A673 (cell line): ENCODE measurements at regions not wholly inside any gene's neighbourhood (a gene's known extent, or its start where the extent isn't known, plus 50 kb on each side); places are given as distances from the start of the nearest gene placed in this dataset.

Experiments
- BruUV-seq: library from RNA; stranded (reverse); fragments of 400-500 nt; replicated peaks from 2 replicates; lab custom pipeline; 2021; lab: Mats Ljungman, UMichigan
- CTCF ChIA-PET: fragments of 300-600 bp; sonication (Branson Sonifier 250); formaldehyde crosslinking; loops from one replicate; lab custom pipeline; 2022; ENCODE audit warnings: antibody characterized with exemption; lab: Charles Lee
- POLR2A ChIA-PET: fragments of 300-600 bp; sonication (Branson Sonifier 250); formaldehyde crosslinking; loops from one replicate; lab custom pipeline; 2022; ENCODE audit warnings: antibody characterized with exemption; ENCODE audit not compliant: low non-redundant PET; lab: Charles Lee
- DNase-seq: peaks from one replicate; pipeline ENCODE4 v3.0.0-alpha.2; 2015; ENCODE audit warnings: low spot score
- H3K27ac ChIP-seq: fragments of 200-600 bp; sonication (generic); 2 replicates; pipeline ENCODE4 v1.5.1; 2016; ENCODE audit warnings: mixed run types, low read depth, mild to moderate bottlenecking, mixed read lengths, antibody characterized with exemption, low read length; ENCODE audit not compliant: poor library complexity, severe bottlenecking
- H3K27me3 ChIP-seq: fragments of 200-600 bp; sonication (generic); replicated peaks from 2 replicates; pipeline ENCODE4 v1.6.1; 2017; ENCODE audit warnings: mixed run types, low read depth, mild to moderate bottlenecking, mixed read lengths, antibody characterized with exemption, low read length; ENCODE audit not compliant: insufficient read depth, poor library complexity
- H3K36me3 ChIP-seq: fragments of 200-600 bp; sonication (generic); 2 replicates; pipeline ENCODE4 v1.6.1; 2016; ENCODE audit warnings: mixed run types, mild to moderate bottlenecking, mixed read lengths, antibody characterized with exemption, low read length; ENCODE audit not compliant: insufficient read depth, poor library complexity, severe bottlenecking
- H3K4me1 ChIP-seq: fragments of 200-600 bp; sonication (generic); 2 replicates; pipeline ENCODE4 v1.6.1; 2017; ENCODE audit warnings: mixed run types, mild to moderate bottlenecking, mixed read lengths, antibody characterized with exemption, low read length; ENCODE audit not compliant: insufficient read depth, poor library complexity, severe bottlenecking
- H3K4me3 ChIP-seq: fragments of 200-600 bp; sonication (generic); 2 replicates; pipeline ENCODE4 v1.5.1; 2016; ENCODE audit warnings: low read depth, mixed run types, mild to moderate bottlenecking, mixed read lengths, low read length; ENCODE audit not compliant: poor library complexity, severe bottlenecking
- H3K9me3 ChIP-seq: fragments of 200-600 bp; sonication (generic); 2 replicates; pipeline ENCODE4 v1.6.1; 2016; ENCODE audit warnings: mixed run types, low read depth, mild to moderate bottlenecking, mixed read lengths, antibody characterized with exemption, low read length; ENCODE audit not compliant: poor library complexity, severe bottlenecking
- EZH2 ChIP-seq: fragments of 200-600 bp; sonication (generic); IDR thresholded peaks from 2 replicates; pipeline ENCODE4 v1.6.1; 2017; ENCODE audit warnings: borderline replicate concordance, low read depth, mild to moderate bottlenecking, mixed read lengths, antibody characterized with exemption, low read length; ENCODE audit not compliant: poor library complexity, severe bottlenecking
- intact Hi-C: fragments of 100-400 bp; cut with micrococcal nuclease; formaldehyde crosslinking; loops from one replicate; pipeline ENCODE4 v1.10.0; 2022; ENCODE audit not compliant: unreplicated experiment
- TF ChIP-seq, protein P1 (sequence below): fragments of 300-800, 200-600 bp; sonication (generic); conservative IDR thresholded peaks from 2 replicates; pipeline ENCODE4 v1.5.1; 2017; ENCODE audit warnings: low read depth, mild to moderate bottlenecking, antibody characterized with exemption, low read length, moderate library complexity, mixed read lengths

- no TSS peak for BruUV-seq
- TF ChIP-seq EZH2, result no peak
- TF ChIP-seq, protein P1, sequence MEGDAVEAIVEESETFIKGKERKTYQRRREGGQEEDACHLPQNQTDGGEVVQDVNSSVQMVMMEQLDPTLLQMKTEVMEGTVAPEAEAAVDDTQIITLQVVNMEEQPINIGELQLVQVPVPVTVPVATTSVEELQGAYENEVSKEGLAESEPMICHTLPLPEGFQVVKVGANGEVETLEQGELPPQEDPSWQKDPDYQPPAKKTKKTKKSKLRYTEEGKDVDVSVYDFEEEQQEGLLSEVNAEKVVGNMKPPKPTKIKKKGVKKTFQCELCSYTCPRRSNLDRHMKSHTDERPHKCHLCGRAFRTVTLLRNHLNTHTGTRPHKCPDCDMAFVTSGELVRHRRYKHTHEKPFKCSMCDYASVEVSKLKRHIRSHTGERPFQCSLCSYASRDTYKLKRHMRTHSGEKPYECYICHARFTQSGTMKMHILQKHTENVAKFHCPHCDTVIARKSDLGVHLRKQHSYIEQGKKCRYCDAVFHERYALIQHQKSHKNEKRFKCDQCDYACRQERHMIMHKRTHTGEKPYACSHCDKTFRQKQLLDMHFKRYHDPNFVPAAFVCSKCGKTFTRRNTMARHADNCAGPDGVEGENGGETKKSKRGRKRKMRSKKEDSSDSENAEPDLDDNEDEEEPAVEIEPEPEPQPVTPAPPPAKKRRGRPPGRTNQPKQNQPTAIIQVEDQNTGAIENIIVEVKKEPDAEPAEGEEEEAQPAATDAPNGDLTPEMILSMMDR, result no peak
- POLR2A ChIA-PET, result no interaction called here
- no peaks in the 10 kb centered on the region for H3K4me1 ChIP-seq
- no peaks in the 10 kb centered on the region for H3K27me3 ChIP-seq
- no peak for DNase-seq
- CTCF ChIA-PET, result no interaction called here
- H3K9me3 ChIP-seq, result no peaks in the 10 kb centered on the region
- H3K4me3 ChIP-seq, result no peak overlapping the region
- H3K27ac ChIP-seq, result no peak overlapping the region
- H3K36me3 ChIP-seq, result no peaks in the 10 kb centered on the region
- intact Hi-C loops, result no loop called here
Measured at GRCh38 chr6:71490876-71491275, 202.3 kb downstream of the OGFRL1 start.

- ChIA-PET CTCF (no interaction called here), POLR2A (no interaction called here)
- H3K27ac ChIP-seq, result no peak overlapping the region
- H3K4me1 ChIP-seq, result no peaks in the 10 kb centered on the region
- no peaks in the 10 kb centered on the region for H3K36me3 ChIP-seq
- H3K4me3 ChIP-seq, result no peak overlapping the region
- no TSS peak for BruUV-seq
- no peak for TF ChIP-seq EZH2
- TF ChIP-seq, protein P1, result no peak
- no peak for DNase-seq
- H3K27me3 ChIP-seq, result no peaks in the 10 kb centered on the region
- H3K9me3 ChIP-seq, result no peaks in the 10 kb centered on the region
- intact Hi-C loops, result no loop called here
Measured at GRCh38 chr6:71491844-71492243, 203.2 kb downstream of the OGFRL1 start.

- DNase-seq, result no peak
- no TSS peak for BruUV-seq
- TF ChIP-seq, protein P1, result no peak
- TF ChIP-seq EZH2, result no peak
- POLR2A ChIA-PET, result no interaction called here
- no peaks in the 10 kb centered on the region for H3K36me3 ChIP-seq
- no peaks in the 10 kb centered on the region for H3K9me3 ChIP-seq
- intact Hi-C loops, result no loop called here
- CTCF ChIA-PET, result no interaction called here
- H3K4me1 ChIP-seq, result no peaks in the 10 kb centered on the region
- H3K27ac ChIP-seq, result no peak overlapping the region
- H3K4me3 ChIP-seq, result no peak overlapping the region
- H3K27me3 ChIP-seq, result no peaks in the 10 kb centered on the region
Measured at GRCh38 chr6:71492668-71493067, 204.1 kb downstream of the OGFRL1 start.
